GM21576 (cell line): ENCODE measurements at regions not wholly inside any gene's neighbourhood (a gene's known extent, or its start where the extent isn't known, plus 50 kb on each side); places are given as distances from the start of the nearest gene placed in this dataset.

Experiments used
- ATAC-seq: cut with Tn5 transposase; IDR thresholded peaks from one replicate; pipeline ENCODE4 v1.9.1; 2021; ENCODE audit warnings: mild to moderate bottlenecking, moderate library complexity; ENCODE audit not compliant: unreplicated experiment

DNA sequence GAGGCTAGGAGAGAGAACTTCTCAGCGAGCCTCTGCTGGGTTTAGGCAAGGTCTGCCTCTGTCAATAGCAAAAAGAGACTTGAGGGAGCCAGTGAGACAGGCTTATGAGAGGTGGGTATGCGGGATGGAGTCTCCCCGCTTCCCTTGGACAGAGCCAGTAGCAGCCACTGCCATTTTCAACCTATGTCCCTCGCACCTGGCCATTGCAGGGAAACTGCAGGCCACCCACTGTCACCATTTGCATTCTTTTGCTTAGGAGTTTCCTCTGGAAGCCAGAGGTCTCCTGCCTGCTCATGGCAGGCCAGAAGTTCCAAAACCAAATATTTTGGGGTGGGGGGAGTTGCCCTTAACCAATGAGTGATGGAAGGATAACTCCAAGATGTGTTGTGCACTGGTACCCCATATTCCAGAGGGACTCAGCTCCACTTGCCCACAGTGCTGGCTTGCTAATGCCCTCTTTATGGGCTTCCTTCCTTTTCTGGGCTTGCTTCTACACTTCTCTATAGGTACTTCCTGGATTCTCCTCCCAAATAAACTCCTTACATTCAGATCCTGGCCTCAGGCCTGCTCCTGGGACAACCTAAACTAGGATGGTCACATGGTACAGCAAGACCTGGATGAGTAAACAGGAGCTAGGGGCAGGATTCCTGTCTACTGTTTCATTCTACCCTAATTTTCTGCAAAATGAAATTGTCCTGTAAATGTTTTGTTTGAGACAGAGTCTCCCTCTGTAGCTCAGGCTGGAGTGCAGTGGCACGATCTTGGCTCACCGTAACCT is 108.9 kb upstream of the PROK2 start:
- no peak for ATAC-seq

DNA sequence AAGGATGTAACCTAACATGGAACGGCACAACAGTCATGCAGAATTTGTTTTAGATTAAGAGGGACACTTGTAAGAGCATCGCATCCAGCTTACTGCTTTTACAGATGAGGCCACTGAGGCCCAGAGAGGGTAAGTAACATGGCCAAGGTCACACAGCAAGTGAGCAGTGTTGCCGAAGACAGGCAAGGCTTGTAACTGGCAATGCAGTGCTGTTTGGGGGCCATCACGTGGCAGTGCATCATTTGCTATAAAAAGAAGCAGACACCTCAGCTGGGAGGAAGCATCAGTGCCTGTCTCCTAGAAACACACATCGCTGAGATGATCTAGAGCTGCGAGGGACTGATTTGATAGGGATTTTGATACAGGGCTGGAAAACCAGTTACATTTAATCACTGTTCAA is 108.2 kb upstream of the PROK2 start:
- no peak for ATAC-seq

DNA sequence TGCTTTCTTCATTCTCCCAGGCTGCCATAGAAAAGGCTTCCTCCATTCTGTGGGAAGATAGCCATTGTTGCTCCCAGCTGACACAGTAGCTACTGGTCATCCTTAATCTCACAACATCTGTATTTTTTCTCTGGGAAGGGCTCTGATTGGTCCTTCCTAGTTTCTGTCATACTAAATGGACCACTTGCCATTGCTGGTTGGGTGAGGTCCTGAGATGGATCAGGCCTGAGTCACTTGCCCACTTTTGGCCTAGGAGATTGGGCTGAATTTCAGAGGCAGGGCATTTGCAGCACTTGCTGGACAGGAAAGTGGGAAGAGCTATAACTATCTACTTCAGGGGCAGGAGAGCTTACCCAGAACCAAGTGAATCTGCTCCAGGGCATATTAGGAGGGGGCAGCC is 106.5 kb upstream of the PROK2 start:
- ATAC-seq, result no peak

DNA sequence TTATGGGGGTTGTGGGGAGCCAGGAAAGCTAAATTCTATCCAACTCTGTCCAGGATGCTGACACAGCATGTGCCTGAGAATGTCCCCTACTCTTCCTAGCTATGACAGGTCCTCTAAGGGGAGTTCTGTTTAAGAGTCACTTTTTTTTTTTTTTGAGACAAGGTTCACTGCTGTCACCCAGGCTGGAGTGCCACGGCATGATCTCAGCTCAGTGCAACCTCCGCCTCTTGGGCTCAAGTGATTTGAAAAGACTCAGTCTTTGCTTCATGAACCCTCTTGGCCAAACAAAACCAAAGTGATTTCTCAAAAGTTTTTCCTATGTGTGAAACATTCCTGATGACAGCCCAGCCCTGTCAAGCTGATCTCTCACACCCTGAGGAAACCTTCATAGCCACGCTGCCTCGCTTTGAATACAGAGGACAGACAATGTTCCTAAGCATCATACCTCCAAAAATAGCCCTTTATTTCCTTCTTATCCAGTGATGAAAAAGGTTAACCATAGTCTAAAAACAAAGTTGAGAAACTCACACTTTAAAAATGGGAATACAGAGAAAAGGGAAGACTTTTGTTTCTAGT is 105.5 kb upstream of the PROK2 start:
- ATAC-seq, result no peak

DNA sequence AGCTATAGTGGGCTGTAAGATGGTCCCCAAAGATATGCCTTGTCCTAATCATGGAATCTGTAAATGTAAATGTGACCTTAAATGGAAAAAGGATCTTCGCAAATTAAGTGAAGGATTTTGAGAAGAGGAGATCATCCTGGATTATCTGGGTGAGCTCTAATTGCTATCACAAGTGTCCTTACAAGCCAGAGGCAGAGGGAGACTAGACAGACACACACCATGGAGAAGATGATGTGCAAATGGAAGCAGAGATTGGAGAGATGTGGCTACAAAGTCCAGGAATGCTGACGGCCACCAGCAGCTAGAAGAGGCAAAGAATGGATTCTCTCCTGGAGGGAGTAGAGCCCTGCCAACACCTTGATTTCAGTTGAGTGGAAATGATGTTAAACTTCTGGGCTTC is 102.3 kb upstream of the PROK2 start:
- no peak for ATAC-seq

DNA sequence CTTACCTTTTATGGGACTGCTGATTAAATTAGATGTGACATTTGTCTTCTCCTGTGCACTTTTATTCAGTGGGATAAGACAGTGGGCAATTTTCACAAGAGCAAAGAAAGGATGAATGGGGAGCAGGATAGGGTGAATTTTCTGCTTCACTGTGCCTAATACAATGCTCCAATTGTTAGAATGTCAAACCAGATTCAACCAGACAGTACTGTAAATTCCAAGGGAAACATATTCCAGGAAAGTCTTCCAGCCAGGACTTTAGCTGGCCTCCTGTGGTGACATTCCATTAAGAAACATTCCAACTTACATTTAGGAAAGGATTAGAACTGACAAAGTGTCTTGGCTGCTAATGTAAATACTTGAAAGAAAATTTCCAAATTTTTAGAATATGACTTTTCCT is 100.1 kb upstream of the PROK2 start:
- ATAC-seq, result no peak

DNA sequence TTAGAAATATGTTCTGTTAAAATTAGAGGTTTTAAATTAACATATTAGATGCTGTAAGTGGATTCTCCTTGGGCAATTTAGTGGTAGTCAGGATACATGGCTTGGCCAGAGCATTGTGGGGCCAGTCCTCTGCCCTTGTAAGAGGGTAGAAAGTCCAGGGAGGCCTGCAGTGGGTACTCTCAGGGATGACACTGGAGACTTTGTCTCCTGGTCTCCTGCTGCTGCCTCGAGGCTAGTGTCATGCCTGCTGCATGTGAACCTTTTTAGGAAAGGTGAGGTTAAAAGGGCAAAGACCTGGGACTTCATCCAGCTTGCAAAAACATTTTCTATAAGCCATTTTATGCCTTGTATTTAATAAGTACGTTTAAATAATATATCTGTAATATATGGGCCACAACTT is 96.8 kb upstream of the PROK2 start:
- no peak for ATAC-seq

DNA sequence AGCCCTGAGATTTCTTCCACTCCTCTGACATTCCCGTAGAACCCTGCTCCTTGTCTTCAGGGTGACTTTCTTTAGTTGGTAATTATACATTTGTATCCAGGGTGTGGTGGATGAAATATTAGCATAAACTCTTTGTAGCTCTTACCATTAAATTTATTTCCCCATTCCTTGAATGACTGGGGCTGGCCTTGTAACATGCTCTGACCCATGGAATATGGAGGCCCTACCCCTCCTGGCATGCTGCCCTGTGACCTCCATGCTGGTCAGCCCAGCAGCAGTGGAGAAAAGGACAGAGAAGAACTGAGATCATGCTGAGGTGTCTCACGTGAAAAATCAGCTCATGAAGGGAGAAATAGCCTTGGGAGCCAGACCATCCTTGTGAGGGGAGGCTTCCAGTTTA is 96.1 kb upstream of the PROK2 start:
- no peak for ATAC-seq

DNA sequence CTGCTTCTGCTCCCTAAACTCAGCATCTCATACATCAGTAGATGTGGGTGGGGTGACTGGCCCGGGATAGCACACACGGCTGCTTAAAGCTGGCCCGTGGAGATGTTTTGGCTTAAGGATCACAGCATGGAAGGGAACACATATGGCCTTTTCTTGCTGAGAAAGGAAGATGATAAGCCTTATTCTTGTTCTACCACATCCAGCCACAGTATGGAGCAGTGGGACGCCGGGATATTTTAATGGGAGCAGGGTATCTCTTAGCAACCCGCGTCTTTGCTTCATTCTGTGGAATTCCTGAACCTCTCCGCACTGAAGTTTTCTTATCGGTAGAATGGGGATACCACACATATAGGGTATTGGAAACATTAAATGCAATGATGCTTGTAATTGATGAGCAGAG is 94.1 kb upstream of the PROK2 start:
- no peak for ATAC-seq

DNA sequence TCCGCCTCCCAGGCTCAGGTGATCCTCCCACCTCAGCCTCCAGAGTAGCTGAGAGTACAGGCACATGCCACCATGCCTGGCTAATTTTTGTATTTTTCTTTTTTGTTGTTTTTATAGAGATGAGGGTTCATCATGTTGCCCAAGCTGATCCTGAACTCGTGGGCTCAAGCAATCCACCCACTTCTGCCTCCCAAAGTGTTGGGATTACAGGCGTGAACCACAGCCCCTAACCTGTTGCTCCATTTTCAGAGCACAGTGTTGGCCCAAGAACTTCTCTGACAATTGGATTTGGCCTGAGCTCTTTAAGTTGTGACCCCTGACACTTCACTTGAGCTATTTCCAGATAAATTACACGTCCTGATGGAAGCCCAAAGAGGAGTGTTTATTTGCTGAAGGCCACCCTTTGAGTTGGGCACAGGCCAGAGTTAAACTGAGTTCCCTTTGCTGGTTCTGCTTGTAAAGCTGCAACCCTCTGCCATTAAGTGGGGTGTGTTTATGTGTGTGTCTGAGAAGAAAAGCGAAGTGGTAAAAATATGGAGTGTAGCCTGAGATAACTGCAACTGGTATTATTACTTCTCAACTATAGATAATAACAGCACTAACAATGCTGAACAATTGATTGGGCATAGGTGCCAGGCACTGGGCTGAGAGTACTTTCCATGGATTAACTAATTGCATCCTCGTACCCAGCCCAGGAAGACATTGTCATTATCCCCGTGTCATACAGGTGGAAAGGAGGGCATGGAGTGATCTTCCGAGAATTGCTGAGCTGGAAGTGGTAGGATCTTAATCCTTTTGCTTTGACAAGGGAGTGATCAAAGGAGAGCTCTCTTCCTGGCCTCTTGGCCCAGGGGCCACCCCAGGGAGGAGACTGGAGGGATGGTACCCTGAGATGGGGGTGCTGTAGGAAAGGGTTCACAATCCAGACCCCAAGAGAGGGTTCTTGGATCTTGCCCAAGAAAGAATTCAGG is 91.5 kb upstream of the PROK2 start:
- no peak for ATAC-seq

DNA sequence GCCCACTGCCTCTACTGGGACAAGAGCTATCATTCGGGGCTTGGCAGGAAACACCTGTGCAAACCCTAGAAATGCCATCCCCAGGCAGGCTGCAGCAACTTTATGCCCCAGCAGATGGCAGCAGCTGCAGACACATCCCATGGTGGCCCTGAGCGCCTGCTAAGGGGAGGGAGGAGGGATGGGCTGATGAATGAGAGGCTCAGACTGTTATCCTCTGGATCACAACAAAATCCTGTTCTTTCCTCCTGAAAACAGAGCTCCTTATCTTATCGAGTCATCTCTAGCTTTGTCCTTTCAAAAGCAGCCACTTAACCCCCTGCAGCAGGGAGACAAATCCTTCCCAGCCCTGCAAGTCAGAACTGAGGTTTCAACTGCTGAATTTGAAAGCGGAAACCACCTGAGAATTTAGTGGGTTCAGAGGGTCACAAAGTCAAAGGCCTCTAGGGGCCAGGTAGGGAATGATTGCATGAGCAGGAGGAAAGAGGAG is 90.6 kb upstream of the PROK2 start:
- peak; percentile 97 for ATAC-seq

DNA sequence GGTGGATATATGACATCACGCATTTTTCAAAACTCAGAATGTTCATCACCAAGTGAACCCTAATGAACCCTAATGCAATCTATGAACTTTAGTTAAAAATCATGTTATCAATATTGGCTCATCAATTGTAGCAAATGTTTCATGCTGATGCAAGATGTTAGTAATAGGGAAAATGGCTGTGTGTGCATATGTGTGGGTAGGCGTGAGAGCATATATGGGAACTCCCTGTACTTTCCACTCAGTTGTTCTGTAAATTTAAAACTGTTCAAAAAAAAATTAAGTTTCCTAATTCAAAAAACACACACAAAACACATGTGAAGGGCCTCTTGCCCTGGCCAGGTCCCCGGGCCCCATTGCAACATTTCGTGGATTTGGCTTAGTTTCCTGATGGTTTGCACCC is 89.7 kb upstream of the PROK2 start:
- no peak for ATAC-seq

DNA sequence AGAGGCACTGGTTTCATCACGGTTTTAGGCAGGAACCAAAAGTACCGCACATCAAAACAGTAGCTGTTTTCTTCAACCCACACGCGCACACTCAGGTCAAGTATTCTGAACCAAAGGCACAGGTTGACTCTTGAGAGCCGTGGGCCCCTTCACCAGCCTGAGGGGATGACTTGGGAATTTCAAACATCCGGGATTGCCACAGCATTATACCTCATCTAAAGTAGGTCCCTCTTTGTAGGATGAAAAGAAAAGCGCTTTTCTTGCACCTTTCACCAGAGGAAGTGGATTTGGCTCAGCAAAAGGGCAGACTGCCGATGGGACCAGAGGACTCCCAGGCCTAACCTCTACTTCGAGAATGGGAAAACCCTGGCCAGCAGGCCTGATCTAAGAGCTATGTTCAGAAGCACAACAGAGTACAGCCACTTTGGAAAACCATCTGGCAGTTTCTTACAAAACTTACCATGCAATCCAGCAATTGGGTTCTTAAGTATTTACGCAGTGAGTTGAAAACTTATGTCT is 88.2 kb upstream of the PROK2 start:
- no peak for ATAC-seq

DNA sequence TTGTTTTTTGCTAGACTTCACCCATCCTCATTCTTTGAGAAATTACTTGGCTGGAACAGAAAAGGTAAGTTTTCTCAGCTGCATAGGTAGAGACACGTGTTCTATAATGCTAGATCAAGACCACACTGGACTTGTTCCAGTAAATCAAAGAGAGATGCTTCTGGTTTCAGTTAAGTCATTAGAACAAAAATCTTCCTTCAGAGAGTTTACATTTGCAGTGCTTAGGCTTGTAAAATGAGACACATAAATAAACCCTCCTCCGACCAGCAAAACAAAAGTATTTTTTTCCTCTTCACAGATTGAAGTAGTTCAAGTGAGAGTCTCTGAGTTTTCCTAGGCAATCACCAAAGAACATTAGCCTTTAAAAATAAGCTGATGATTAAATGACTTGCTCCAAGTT is 87.3 kb upstream of the PROK2 start:
- ATAC-seq, result no peak

DNA sequence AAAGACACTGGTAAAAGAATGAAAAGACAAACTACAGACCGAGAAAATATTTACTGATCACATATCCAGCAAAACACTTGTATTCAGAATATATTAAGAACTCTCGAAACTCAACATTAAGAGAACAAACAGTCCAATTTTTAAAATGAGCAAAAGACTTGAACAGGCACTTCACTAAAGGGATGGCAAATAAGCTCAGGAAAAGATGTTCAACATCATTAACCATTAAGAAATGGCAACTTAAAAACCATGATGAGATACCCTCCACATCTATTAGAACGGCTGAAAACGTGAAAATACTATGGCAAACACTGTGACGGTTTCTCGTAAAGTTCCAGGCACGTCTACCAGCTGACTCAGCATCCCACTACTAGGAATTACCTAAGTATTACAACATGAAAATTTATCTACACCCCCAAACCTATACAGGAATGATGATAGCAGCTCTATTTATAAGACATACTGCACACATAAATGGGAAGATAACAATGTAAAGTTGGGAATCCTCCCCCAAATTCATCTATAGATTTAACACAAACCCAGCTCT is 86.1 kb upstream of the PROK2 start:
- no peak for ATAC-seq

DNA sequence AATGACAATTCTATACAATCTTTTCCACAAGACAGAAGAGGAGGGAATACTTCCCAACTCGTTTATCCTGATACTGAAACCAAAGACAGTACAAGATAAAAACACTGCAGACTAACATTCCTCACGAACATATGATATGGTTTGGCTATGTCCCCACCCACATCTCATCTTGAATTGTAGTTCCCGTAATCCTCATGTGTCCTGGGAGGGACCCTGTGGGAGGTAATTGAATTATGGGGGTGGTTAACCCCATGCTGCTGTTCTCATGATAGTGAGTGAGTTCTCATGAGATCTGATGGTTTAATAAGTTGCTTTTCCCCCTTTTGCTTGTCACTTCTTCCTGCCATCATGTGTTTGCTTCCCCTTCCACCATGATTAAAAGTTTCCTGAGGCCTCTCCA is 83.9 kb upstream of the PROK2 start:
- no peak for ATAC-seq

DNA sequence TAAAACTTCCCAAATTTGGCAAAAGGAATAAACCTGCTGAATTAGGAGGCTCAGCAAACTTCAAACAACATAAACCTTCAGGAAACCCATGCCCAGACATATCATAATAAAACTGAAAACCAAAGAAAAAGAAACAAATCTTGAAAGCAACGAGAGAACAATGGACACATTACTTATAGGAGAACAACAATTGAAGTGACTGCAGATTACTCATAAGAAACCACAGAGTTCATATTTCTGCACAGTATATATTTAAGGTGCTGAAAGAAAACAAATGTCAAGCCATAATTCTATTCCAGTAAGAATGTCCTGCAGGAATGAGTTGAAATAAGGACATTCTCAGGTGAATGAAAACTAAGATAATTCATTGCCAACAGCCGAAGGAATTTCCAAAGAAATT is 80.8 kb upstream of the PROK2 start:
- no peak for ATAC-seq

DNA sequence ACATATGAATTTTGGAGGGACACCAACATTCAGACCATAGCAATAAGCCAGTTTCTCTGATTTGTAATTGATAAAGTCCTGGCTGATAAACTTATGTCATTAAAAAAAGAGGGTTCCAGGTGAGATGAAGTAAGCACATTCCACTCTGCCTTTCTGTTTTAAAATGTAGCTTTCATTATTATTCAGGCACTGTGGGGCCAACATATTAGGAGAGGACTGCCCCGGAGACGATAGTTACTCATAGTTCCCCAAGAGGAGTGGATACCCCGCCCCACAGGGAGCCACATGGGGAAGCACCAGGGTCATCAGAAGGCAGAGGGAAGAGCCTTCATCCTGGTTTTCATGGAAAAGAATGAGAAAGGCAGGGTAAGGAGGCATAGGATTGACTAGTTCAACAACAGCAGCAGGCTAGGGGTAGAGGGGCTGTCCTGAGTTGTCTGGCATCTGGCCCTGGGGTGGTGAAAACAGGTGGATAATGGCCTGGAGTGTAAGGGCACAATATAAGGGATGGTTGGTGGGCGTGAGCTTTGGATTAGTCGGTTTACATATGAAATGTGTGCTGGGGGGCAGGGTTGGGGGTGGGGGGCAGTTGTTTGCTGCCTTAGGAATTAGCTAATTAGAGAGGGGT is 78.7 kb upstream of the PROK2 start:
- ATAC-seq, result no peak

DNA sequence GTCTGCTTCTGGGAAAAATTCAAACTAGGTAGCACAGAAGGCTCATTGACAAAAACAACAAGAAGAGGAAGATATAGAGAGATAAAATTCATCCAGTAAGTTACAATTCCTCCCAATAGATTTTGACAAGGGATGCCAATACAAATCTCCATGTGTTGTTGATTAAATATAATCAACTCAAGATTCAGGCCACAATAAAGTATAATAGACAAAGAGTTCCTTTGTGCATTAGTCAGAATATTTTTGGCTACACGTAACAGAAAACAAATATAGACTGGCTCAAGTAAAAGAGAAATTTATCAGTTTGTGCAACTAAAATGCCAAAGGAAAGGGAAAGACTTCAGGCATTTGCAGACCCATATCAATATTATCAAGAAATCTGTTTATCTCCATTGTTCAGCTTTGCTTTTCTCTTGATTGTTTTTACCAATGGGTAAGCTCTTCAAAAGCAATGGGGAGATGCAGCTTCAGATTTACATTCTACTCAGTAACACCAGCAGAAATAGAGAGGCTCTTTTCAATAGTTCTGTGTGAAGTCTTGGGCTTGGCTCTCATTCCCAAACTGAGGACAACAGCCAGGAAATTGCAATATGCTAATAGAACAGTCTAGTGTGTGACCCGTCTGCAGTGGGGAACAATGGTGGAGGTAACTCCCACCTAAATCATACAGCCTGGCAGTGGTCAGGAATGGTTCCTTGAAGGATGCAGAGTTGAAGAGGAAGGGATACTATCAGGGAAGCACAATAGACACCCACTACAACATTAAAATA is 77.6 kb upstream of the PROK2 start:
- no peak for ATAC-seq

DNA sequence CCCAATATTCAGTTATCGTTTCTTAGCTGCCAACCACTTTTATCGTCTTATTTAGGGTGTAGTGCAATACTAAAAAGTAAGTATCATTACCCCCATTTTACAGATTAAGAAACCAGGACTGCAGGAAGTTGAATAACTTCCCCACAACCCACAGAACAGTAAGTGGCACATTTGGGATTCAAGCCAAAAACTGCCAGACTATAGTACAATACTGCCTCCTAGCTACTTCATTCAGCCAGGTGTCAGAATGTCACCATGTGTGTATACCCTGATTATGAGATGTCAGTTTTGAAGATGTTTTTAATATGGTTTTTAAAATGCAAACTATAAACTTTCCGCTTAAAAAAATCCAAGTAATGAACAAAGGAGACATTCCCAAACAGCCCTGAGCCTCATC is 74.2 kb upstream of the PROK2 start:
- no peak for ATAC-seq
